Panc1 (cell line): ENCODE measurements at regions not wholly inside any gene's neighbourhood (a gene's known extent, or its start where the extent isn't known, plus 50 kb on each side); places are given as distances from the start of the nearest gene placed in this dataset.

ENCODE experiments used
- ATAC-seq: fragments of 200-7000 bp; cut with Tn5 transposase; 2 replicates; pipeline ENCODE4 v1.9.1; 2020; ENCODE audit warnings: mild to moderate bottlenecking, moderate library complexity
- BruUV-seq: library from RNA; stranded (reverse); fragments of 400-500 nt; replicated peaks from 2 replicates; lab custom pipeline; 2021; lab: Mats Ljungman, UMichigan
- CTCF ChIA-PET: fragments of 300-600 bp; sonication (Branson Sonifier 250); formaldehyde crosslinking; loops from one replicate; lab custom pipeline; 2022; ENCODE audit warnings: antibody characterized with exemption; lab: Charles Lee
- POLR2A ChIA-PET: fragments of 300-600 bp; sonication (Branson Sonifier 250); formaldehyde crosslinking; loops from one replicate; lab custom pipeline; 2022; ENCODE audit warnings: antibody characterized with exemption; lab: Charles Lee
- DNase-seq: peaks from one replicate; pipeline ENCODE4 v3.0.0-alpha.2; 2010; ENCODE audit warnings: low read depth, low spot score
- H3K27ac ChIP-seq: 2 replicates; pipeline ENCODE4 v1.5.1; 2011; ENCODE audit warnings: mild to moderate bottlenecking, low read length, inconsistent platforms
- H3K27me3 ChIP-seq: fragments of 200-500 bp; sonication (Bioruptor generic); 2 replicates; pipeline ENCODE4 v1.6.0; 2014; ENCODE audit warnings: low read length, inconsistent platforms; ENCODE audit not compliant: control insufficient read depth, insufficient read depth
- H3K36me3 ChIP-seq: fragments of 200-500 bp; sonication (Bioruptor generic); 2 replicates; pipeline ENCODE4 v1.5.1; 2014; ENCODE audit warnings: inconsistent platforms, mild to moderate bottlenecking, low read length, moderate library complexity; ENCODE audit not compliant: control insufficient read depth, insufficient read depth
- H3K4me1 ChIP-seq: 2 replicates; pipeline ENCODE4 v1.5.1; 2011; ENCODE audit warnings: inconsistent platforms, mild to moderate bottlenecking, low read length, moderate library complexity; ENCODE audit not compliant: control insufficient read depth, insufficient read depth
- H3K4me3 ChIP-seq, 2 experiments: 2 replicates each; pipeline ENCODE4 v1.5.1; 2011 to 2012; ENCODE audit warnings: low read depth in 2 of 2, low read length in 2 of 2, mild to moderate bottlenecking in 2 of 2, inconsistent platforms in 1 of 2, moderate library complexity in 1 of 2
- H3K9me3 ChIP-seq: fragments of 200-500 bp; sonication (Bioruptor generic); 2 replicates; pipeline ENCODE4 v1.5.1; 2014; ENCODE audit warnings: low read depth, mild to moderate bottlenecking, inconsistent platforms, low read length, moderate library complexity; ENCODE audit not compliant: control insufficient read depth, insufficient read depth
- POLR2AphosphoS5 ChIP-seq: IDR thresholded peaks from 2 replicates; pipeline ENCODE4 v1.6.1; 2012; ENCODE audit warnings: mild to moderate bottlenecking, low read depth, low read length, moderate library complexity
- SIN3A ChIP-seq: IDR thresholded peaks from 2 replicates; pipeline ENCODE4 v1.6.1; 2012; ENCODE audit warnings: low read depth, mild to moderate bottlenecking, low read length, moderate library complexity, borderline replicate concordance; ENCODE audit not compliant: insufficient read depth
- TCF7L2 ChIP-seq: IDR thresholded peaks from 2 replicates; pipeline ENCODE4 v1.6.1; 2011; ENCODE audit warnings: mild to moderate bottlenecking, low read depth, low read length, inconsistent platforms
- in situ Hi-C: cut with HindIII; loops from 2 replicates; pipeline ENCODE4 v1.10.0; 2016; ENCODE audit warnings: low sequenced_read_pairs, low pct_unique_long_range_greater_than_20kb
- intact Hi-C: fragments of 100-400 bp; cut with micrococcal nuclease; formaldehyde crosslinking; loops from one replicate; pipeline ENCODE4 v1.10.0; 2022; ENCODE audit not compliant: unreplicated experiment
- TF ChIP-seq, protein P1 (sequence below): fragments of 450-650 bp; IDR thresholded peaks from 2 replicates; pipeline ENCODE4 v1.5.1; 2017; ENCODE audit warnings: mild to moderate bottlenecking
- TF ChIP-seq, protein P2 (sequence below), 2 experiments: IDR thresholded peaks; 2 replicates each; pipeline ENCODE4 v1.6.1; 2011 to 2012; ENCODE audit warnings: low read depth in 2 of 2, control low read depth in 1 of 2, low read length in 1 of 2, mild to moderate bottlenecking in 1 of 2, moderate library complexity in 1 of 2; ENCODE audit not compliant: insufficient read depth in 1 of 2

DNA sequence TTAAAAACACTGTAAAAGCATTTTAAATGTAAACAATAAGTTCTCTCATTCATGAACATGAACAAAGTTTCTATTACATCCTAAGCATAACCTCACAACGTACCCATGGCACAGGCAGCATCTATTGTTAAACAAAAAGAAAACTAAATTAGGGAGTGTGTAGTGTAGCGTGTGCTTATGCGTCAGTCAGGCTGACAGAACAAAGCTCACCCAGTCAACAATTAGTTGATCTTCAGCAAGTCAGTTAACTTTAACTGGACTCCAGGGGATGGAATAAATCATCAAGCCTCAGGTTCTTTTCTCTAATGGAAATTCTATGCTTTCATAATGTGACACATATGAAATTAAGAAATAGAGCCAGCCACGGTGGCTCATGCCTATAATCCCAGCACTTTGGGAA is 91.6 kb upstream of the ODAD2 start:
- POLR2A ChIA-PET, result no interaction called here
- no peaks in the 10 kb centered on the region for H3K27me3 ChIP-seq
- no TSS peak for BruUV-seq
- no peak overlapping the region for H3K4me3 ChIP-seq
- CTCF ChIA-PET, result no interaction called here
- no peak for ATAC-seq
- H3K27ac ChIP-seq, result no peak overlapping the region
- H3K36me3 ChIP-seq, result no peaks in the 10 kb centered on the region
- no peak for TF ChIP-seq POLR2AphosphoS5
- TF ChIP-seq, protein P1, sequence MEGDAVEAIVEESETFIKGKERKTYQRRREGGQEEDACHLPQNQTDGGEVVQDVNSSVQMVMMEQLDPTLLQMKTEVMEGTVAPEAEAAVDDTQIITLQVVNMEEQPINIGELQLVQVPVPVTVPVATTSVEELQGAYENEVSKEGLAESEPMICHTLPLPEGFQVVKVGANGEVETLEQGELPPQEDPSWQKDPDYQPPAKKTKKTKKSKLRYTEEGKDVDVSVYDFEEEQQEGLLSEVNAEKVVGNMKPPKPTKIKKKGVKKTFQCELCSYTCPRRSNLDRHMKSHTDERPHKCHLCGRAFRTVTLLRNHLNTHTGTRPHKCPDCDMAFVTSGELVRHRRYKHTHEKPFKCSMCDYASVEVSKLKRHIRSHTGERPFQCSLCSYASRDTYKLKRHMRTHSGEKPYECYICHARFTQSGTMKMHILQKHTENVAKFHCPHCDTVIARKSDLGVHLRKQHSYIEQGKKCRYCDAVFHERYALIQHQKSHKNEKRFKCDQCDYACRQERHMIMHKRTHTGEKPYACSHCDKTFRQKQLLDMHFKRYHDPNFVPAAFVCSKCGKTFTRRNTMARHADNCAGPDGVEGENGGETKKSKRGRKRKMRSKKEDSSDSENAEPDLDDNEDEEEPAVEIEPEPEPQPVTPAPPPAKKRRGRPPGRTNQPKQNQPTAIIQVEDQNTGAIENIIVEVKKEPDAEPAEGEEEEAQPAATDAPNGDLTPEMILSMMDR, result no peak
- TF ChIP-seq, protein P2, sequence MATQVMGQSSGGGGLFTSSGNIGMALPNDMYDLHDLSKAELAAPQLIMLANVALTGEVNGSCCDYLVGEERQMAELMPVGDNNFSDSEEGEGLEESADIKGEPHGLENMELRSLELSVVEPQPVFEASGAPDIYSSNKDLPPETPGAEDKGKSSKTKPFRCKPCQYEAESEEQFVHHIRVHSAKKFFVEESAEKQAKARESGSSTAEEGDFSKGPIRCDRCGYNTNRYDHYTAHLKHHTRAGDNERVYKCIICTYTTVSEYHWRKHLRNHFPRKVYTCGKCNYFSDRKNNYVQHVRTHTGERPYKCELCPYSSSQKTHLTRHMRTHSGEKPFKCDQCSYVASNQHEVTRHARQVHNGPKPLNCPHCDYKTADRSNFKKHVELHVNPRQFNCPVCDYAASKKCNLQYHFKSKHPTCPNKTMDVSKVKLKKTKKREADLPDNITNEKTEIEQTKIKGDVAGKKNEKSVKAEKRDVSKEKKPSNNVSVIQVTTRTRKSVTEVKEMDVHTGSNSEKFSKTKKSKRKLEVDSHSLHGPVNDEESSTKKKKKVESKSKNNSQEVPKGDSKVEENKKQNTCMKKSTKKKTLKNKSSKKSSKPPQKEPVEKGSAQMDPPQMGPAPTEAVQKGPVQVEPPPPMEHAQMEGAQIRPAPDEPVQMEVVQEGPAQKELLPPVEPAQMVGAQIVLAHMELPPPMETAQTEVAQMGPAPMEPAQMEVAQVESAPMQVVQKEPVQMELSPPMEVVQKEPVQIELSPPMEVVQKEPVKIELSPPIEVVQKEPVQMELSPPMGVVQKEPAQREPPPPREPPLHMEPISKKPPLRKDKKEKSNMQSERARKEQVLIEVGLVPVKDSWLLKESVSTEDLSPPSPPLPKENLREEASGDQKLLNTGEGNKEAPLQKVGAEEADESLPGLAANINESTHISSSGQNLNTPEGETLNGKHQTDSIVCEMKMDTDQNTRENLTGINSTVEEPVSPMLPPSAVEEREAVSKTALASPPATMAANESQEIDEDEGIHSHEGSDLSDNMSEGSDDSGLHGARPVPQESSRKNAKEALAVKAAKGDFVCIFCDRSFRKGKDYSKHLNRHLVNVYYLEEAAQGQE (IDR thresholded peaks at IDR 0.05; ENCODE audit: insufficient read depth in 1 of 2, low read depth in 2 of 2, low read length in 1 of 2), result no peak
- no peak for TF ChIP-seq SIN3A
- TF ChIP-seq TCF7L2, result no peak
- H3K9me3 ChIP-seq, result no peaks in the 10 kb centered on the region
- DNase-seq, result no peak
- H3K4me1 ChIP-seq, result no peaks in the 10 kb centered on the region; the same call in 1 of the 2 replicates
- intact Hi-C loops (no loop called here), in situ Hi-C loops (no loop called here)

DNA sequence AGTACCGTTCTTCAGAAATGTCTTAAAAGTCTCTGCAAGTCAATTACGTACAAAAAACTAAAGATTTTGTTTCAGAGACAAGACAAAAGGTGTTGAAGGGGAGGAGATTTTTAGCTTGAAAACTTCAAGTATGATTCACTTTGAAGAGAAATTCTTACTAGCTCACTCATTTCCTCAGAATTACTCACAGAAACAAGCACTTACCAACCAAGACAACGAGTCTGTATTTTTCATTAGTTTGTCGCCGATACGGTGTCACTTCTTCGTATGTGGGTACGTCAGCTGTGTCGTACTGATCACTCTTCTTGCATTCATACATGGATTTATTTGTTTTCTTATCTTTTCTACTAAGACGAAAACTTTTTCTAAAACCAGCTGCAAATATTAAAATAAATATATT is 90.6 kb upstream of the ODAD2 start:
- TF ChIP-seq SIN3A (no peak), TCF7L2 (no peak), POLR2AphosphoS5 (no peak)
- TF ChIP-seq, protein P2 (IDR thresholded peaks at IDR 0.05; ENCODE audit: insufficient read depth in 1 of 2, low read depth in 2 of 2, low read length in 1 of 2), result no peak
- TF ChIP-seq, protein P1, result no peak
- no TSS peak for BruUV-seq
- no peak overlapping the region for H3K4me3 ChIP-seq
- ATAC-seq, result no peak
- intact Hi-C loops, result no loop called here
- in situ Hi-C loops, result no loop called here
- H3K36me3 ChIP-seq, result no peaks in the 10 kb centered on the region
- H3K27ac ChIP-seq, result no peak overlapping the region
- POLR2A ChIA-PET, result no interaction called here
- H3K27me3 ChIP-seq, result no peaks in the 10 kb centered on the region
- DNase-seq, result no peak
- H3K9me3 ChIP-seq, result no peaks in the 10 kb centered on the region
- H3K4me1 ChIP-seq, result no peaks in the 10 kb centered on the region
- CTCF ChIA-PET, result no interaction called here
